AG10803 (cell line): ENCODE measurements at regions not wholly inside any gene's neighbourhood (a gene's known extent, or its start where the extent isn't known, plus 50 kb on each side); places are given as distances from the start of the nearest gene placed in this dataset.

Experiments
- DNase-seq: peaks from one replicate; pipeline ENCODE4 v3.0.0; 2010; ENCODE audit warnings: low read depth
- H3K4me3 ChIP-seq: 2 replicates; pipeline ENCODE4 v1.5.1; 2011; ENCODE audit warnings: mild to moderate bottlenecking, low read length, control low read depth
- TF ChIP-seq, protein P1 (sequence below): conservative IDR thresholded peaks from 2 replicates; pipeline ENCODE4 v1.5.1; 2011; ENCODE audit warnings: mild to moderate bottlenecking, low read length, control low read depth, inconsistent platforms

DNA sequence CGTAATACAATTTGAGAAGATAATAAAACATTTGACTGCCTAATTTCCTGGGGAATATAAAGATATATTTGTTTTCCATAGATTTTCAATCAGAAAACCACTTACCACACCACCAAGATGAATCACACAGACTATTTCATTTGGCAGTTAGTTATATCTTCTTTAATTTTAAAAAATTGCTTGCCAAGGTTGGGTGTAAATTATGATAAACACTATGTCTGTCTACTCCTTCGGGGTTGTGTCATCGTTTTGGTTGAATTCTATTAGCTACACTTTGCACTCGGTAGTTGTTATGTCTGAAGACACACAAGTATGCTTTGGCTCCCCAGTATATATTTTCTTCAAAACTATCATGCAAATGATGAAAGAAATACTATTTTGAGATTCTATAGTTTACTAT, 594.8 kb upstream of the SEMA3D start:
- TF ChIP-seq, protein P1, sequence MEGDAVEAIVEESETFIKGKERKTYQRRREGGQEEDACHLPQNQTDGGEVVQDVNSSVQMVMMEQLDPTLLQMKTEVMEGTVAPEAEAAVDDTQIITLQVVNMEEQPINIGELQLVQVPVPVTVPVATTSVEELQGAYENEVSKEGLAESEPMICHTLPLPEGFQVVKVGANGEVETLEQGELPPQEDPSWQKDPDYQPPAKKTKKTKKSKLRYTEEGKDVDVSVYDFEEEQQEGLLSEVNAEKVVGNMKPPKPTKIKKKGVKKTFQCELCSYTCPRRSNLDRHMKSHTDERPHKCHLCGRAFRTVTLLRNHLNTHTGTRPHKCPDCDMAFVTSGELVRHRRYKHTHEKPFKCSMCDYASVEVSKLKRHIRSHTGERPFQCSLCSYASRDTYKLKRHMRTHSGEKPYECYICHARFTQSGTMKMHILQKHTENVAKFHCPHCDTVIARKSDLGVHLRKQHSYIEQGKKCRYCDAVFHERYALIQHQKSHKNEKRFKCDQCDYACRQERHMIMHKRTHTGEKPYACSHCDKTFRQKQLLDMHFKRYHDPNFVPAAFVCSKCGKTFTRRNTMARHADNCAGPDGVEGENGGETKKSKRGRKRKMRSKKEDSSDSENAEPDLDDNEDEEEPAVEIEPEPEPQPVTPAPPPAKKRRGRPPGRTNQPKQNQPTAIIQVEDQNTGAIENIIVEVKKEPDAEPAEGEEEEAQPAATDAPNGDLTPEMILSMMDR, result no peak
- no peak overlapping the region for H3K4me3 ChIP-seq
- peak; percentile 36 for DNase-seq

GRCh38 chr7:85776691-85777345, 590.0 kb upstream of the SEMA3D start:
- TF ChIP-seq, protein P1, result no peak
- DNase-seq, result peak; percentile 71
- no peak overlapping the region for H3K4me3 ChIP-seq

GRCh38 chr7:85775431-85775830, 588.6 kb upstream of the SEMA3D start:
- no peak for DNase-seq
- H3K4me3 ChIP-seq, result no peak overlapping the region
- TF ChIP-seq, protein P1, result no peak

DNA sequence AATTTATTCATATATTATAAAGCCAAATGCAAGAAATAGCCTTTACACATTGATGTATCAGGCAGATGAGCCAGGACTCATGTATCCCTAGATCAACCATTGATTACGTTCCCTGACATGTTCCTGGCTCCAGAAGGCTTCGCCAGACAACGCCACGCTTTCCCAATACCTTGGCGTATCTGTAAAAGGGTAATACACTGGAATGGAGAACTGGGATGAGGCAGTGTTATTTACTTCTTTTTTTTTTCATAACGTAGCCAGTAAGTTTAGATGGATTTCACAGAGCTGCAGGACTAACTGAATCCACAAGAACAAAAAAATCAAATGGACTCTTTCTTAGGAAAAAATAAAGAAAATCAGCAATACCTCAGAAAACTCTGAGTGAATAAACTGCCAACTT, 588.1 kb upstream of the SEMA3D start:
- TF ChIP-seq, protein P1, result no peak
- no peak overlapping the region for H3K4me3 ChIP-seq
- DNase-seq, result no peak

DNA sequence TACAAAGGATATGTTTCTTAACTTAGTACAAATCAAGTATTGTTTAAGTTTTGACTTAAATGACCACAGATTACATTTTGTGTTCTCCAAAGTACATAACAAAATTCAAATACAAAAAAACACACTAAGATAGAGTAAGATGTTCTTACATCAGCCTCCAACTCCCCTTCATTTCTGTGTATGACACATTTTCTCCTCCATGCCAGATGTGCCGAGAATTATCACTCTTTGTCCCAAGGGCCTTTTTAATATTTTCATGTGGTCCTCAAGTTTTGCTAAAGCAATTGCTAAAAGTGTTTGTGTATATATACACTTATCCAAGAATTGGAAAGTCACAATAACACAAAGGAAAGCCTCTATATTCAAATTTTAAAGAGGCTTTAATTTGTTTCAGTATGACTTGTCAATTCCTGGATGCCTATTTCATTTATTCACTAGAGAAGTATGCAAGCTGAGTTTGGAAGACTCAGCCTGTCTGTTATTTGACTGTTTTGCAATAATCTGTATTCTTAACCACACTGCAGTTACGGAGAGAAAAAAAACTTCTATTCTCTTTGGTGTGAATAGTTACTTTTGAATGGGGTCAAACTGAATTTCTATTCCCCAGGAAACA, 586.4 kb upstream of the SEMA3D start:
- H3K4me3 ChIP-seq, result peak overlapping the region; percentile 35
- TF ChIP-seq, protein P1, result no peak
- DNase-seq, result peak; percentile 88

- H3K4me3 ChIP-seq, result no peak overlapping the region
- DNase-seq, result no peak
- TF ChIP-seq, protein P1, result no peak
Observed at GRCh38 chr7:85771516-85771915, 584.7 kb upstream of the SEMA3D start.

- TF ChIP-seq, protein P1, result no peak
- H3K4me3 ChIP-seq, result no peak overlapping the region
- DNase-seq, result peak; percentile 89
Observed at GRCh38 chr7:85770332-85770731, 583.5 kb upstream of the SEMA3D start.
